Right renal pelvis (tissue), 4 donors: ENCODE measurements at regions not wholly inside any gene's neighbourhood (a gene's known extent, or its start where the extent isn't known, plus 50 kb on each side); places are given as distances from the start of the nearest gene placed in this dataset.
A peak's percentile ranks its signal among the peaks of the same experiment; 100 is the strongest.

Experiments used
- DNase-seq, 4 donors: peaks; one replicate each; pipeline ENCODE4 v3.0.0-alpha.2; 2013; ENCODE audit warnings: low read depth in 4 of 4, low spot score in 3 of 4, missing footprints in 1 of 4

DNA sequence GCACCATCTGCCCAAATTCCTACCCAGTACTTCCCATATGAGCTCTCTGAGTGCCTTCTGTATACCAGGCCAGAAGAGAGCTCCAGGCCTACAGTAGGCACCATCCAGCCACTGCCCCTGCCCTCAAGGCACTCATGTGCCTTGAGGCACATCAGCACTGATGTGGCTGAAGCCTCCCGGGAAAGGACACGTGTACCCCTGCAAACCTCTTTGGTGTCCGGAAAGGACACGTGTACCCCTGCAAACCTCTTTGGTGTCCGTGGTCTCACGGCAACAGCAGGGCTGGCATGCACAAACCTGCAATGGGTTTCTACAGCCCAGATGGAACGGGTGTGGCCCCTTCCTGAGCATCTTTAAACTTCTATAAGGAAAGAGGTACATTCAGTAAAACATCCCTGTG, 209.4 kb upstream of the IGF1R start:
- DNase-seq, result no peak

DNA sequence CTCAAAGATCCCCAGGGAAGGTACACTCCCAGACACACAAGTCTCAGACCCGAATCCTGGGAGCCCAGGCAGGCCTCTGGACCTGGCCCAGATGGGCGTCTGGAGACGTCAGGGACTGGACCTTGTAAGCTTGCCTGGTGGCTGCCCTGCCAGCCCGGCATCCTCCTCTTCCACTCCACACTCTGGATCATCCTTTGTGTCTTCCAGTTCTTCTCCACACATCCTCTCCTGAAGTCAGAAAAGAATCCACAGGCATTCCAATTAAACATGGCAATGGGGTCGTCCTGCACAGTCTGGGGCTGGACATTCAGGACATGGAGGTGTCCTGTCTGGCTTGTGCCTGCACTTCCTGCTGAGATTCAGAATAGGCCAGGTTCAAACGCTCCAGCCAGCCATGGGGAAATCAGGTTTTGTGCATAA, 208.8 kb upstream of the IGF1R start:
- DNase-seq, result no peak

DNA sequence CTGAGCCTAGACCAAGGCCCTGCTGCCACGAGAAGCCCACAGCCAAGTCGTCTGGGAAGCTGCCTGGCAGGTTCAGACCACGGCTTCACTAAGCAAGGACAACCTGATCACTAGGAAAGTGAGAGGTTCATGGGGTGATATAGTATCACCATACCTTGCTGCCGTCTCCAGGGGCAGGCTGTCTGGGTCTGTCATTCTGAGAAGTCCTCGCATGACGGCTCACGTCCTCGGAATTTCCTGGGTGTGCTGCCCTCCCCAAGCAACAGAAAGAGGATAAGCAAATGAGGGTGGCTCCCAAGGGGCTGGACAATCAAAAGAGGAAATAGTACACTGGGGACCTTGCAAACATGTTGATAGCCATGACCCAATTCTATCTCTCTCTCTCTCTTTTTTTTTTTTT, 207.4 kb upstream of the IGF1R start:
- DNase-seq, result no peak

DNA sequence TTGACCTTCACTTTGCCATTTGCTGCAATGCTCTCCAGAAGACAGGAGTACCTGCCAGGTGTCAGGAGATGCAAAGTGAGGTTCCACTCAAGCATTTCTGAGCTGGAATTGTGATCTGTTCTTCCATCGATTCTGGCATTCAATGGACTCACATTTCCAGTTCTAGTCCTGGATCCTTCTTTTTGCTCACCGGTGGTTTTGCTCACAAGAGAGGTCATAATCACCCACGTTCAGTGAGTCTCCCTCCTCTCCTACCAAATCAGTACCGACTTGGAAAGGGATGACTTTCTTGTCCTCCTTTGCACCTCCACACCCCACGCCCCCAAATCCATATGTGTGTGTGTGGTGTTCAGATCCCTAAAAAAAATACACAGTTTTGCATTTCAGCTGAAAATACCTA, 206.7 kb upstream of the IGF1R start:
- no peak for DNase-seq

DNA sequence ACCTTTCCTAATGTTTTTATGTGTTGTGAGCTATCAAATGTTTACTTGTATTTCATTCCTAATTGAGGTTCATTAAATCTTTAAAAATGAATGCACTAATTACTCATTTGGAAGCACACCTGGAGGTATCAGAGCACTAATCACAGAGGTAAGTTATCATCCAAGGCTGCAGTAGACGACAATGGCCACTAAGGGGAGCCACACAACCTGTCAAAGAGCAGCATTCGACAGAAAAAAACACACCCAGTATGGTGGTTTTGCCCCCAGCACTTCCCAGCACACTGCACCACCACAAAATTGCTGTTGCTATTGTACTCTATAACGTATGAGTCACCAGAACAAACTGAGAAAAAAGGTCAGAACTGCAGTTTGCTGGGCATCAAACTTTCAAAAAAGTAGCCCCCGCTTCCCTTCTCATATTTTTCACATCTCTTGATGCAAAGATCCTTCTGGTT, 205.9 kb upstream of the IGF1R start:
- DNase-seq, result peak in 2 of 4 donors; percentile 39 to 46

DNA sequence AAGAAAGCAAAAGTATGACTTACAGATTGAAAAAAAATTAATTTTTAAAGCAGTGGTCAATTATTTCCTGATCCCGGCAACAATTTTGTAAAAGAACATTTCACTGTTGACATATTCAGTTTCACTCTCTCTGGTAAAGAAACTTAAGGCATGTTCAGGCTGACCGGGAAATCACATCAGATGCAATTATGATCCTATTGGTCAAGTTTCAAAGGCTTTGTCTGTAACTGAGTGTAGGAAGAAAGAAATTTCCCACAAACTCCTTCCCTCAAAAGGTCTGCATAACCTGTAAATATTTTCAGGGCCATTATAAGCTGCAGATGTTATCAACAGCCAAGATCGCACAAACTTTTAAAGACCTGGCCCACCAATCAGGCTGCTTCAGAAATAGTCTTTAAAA, 205.4 kb upstream of the IGF1R start:
- DNase-seq, result no peak

DNA sequence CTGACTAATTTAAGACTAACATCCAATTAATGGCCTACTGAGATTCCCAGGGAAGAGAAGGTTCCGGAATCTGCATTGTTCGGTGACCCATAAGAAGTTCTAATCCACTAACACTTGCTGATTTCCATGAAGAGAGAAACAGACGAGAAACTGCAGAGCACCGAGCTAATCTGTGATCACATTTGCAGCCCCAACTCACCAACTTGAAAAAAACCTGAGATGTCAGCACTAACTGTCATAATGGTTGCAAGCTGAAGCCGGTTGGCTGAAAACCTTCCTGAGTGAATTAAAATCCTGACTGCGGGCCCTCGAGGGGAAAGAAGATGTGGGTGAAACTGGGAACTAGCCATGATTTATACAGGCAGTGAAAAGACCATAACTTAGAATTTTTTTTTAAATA, 204.8 kb upstream of the IGF1R start:
- no peak for DNase-seq

DNA sequence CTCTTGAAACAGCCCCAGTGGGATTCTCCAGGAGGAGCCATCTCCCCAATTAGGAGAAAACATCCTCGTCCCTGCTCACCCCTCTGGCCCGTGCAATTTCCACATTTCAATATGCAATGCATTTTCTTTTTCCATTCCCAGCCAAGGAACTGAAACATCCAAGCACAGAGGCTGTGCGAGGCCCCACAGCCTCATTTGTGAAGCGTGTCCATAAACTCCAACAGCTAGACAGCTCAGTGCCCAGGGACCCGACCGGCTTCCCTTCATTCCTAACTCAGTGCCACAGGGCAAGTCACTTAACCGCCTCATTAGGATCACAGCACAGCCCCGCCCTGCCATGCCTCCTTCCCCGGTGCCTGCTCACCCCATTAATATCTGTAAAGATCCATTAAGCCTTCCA, 204.2 kb upstream of the IGF1R start:
- no peak for DNase-seq

DNA sequence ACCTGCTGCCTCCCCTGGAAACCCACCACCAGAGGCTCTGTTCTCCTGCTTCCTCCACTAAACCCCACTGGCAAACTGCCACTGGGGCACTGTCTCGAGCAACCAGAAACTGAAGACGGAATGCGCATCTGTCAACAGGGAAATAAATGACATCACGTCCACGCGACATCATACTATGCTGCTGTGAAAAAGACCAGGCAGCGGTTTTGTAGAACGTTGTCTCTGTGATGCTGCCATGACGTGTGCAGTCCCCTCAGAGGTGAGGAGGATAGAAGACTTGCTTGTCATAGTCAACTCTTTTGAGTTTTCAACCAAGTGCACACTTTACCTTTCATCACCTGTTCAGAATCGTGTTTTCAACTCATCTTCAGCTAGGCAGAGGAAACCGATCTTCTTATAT, 203.0 kb upstream of the IGF1R start:
- no peak for DNase-seq

DNA sequence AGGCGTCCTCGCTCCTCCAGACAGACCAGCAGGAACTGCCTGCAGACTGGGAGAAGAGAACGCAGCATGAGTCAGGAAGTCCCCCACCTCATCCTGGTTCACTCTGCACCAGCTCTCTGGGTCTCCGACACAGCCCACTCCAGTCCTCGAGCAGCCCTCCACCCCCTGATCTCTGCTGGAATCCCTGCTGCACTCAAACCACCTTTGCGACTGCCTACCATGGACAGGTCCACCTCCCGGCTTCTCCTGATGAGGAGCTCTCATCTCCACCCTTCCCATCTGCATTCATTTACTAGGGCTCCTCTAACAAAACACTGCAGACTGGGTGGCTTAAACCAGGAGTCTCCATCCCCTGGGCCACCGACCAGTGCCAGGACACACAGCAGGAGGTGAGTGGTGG, 202.3 kb upstream of the IGF1R start:
- no peak for DNase-seq

DNA sequence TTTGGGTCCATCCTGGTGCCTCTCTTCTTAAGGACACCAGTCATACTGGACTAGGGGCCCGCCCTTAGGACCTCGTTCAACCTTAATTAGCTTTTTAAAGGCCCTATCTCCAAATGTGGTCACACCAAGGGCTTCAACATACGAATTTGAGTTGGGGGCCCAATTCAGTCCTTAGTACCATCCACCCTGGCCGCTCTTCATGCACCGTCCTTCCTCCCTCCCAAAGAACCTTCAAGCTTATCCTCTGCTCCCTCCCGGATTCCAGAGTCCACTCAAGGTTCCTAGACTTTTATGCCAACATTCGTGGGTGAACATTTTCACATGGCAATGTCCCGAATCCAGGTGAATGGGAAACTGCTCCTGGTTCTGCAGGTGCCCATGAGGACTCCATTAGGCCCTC, 201.3 kb upstream of the IGF1R start:
- DNase-seq, result no peak

DNA sequence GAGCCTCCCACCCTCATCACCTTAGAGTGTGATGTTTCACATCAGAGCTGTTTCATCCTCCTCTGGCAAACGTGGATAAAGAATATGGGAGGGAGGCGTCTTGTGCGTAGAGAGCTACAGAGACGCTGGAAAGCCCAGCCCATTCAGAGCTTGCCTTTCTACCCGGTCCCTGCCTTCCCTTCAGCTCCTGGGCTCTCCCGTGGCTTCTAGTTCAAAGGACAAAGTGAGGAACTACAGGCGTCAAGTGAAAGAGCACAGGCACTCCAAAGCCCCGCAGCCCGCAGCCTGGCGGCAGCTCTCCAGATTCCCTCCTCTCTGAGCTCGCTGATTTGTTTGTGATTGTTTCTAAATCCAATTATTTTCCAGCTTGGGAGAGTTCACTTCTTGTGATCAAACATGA, 197.1 kb upstream of the IGF1R start:
- no peak for DNase-seq

DNA sequence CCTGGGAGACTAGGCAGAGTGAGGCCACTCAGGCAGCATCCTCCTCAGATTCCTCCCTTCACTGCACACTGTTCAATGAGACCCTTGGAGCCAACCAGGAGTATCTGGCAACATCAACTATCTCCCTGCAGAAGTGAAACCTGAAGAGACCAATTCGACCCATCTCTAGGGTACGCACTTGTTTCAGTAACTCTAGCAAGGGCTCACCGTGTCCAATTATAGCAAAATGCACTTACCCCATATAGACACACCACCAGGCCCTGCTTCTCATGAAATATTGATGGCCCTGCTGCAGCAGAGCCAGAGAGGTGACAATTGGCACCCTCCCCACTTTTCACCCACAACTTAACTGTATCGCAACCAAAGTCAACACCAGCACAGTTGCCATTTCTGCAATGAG, 196.1 kb upstream of the IGF1R start:
- DNase-seq, result no peak

DNA sequence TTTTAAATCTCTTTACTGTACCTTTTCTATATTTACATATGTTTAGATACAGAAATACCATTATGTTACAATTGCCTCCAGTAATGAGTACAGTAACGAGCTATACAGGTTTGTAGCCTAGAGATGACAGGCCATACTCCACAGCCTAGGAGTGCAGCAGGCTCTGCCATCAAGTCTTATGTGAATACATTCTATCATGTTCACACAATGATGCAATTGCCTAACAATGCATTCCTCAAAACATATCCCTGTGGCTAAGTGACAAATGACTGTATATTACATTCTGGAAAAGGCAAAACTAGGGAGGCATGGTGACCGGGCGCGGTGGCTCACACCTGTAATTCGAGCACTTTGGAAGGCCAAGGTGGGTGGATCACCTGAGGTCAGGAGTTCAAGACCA, 192.4 kb upstream of the IGF1R start:
- no peak for DNase-seq

DNA sequence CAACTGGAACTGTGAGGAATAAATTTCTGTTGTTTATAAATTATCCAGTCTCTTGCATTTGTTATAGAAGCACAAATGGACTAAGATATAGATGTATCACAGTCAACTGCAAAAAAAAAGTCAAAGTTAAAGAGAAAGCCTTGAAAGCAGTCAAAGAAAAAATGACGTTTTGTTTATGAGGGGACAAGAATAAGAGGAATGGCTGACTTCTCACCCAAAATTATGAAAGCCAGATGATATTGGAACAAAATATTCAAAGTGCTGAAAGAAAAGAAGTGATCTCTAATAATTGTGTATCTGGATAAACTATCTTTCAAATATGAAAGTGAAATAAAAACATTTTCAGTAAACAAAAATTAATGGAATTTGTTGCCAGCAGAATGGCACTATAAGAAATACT, 171.8 kb upstream of the IGF1R start:
- no peak for DNase-seq

DNA sequence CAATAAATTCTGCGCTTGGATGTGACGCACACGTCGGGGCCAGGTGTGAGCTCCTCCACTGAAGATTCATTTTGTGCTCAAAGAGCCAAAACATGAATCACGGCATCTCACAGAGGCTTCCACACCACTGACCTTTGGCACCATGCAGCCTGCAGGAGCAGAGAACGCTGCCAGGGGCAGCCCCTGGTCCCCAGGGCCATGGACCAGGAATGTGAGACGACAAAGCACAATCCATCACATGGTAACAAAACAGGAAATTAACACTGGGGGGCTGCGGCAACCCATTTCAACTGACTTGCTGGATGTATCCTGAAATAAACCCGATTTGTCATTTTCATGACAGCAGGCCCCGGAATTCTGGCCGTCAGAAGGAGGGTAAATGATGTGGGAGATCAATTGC, 167.5 kb upstream of the IGF1R start:
- DNase-seq, result no peak

DNA sequence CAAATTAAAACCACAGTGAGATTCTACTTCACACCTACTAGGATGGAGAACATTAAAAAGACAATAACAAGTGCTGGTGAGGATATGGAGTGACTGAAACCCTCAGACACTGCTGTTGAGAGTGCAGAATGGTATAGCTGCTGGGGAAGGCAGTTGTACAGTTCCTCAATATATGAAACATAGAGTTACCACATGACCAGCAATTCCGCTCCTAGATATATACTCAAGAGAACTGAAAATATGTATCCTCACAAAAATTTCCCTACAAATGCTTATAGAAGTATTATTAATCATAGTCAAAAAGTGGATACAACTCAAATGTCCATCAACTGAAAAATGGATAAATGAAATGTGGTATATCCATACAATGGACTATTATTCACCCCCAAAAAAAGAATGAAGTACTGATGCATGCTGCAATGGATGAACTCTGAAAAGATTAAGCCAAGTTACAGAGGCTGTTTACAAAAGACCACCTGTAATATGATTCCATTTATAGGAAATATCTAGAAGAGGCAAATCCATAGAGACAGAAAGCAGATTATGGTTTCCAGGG, 164.7 kb upstream of the IGF1R start:
- no peak for DNase-seq

DNA sequence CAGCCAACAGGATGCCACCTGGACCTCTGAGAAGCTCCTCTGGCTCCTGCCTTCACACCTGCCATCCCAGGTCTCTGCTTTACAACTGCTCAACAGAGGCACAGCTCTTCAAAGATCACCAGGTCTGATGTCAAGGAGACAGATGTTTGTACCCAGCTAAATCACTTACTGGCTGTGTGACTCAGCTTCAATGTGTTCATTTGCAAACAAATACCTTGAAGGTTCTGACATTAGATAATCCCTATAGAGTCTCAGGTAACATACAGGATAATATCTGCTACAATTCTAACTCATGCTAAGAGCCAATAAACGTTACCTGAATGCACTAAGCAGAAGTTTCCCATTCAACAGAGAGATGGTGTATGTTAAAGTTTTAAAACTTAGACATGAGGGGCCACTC, 163.4 kb upstream of the IGF1R start:
- no peak for DNase-seq

DNA sequence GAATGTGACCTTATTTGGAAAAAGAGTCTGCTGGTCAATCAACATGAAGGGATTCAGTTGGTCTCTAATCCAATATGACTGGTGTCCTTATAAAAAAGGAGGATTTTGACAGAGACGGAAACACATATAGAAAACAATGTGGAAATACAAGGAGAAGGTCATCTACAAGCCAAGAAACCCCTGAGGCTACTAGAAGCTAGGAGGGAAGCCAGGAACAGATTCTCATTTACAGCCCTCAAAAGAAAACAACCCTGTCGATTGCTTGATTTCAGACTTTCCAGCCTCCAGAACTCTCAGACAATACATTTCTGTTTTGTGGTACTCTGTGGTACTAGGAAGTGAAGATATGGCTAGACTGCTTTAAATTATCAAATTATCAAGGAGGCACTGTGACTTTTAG, 162.9 kb upstream of the IGF1R start:
- no peak for DNase-seq

DNA sequence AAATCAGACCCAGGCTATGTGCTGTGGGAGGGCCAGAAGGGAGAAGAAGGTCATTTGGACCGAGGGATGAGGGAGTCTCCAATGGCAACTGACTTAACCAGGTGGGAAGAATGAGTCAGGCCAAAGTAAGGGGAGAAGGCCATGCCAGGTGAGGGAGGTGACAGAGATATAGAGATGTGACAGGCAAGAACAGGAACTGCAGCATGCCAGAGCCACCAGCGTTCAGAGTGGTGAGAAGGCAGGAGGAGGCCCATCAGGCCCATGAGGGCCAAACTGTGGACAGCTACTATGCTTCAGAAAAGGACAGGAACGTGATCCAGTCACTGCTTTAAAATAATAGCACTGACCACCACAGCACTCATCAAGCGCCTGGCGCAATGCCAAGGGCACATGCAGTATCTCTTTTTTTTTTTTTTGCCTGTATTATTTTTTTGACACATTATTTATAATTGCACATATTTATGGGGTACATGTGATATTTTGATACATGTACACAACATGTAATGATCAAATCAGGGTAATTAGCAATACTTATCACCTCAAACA, 154.3 kb upstream of the IGF1R start:
- DNase-seq, result no peak

DNA sequence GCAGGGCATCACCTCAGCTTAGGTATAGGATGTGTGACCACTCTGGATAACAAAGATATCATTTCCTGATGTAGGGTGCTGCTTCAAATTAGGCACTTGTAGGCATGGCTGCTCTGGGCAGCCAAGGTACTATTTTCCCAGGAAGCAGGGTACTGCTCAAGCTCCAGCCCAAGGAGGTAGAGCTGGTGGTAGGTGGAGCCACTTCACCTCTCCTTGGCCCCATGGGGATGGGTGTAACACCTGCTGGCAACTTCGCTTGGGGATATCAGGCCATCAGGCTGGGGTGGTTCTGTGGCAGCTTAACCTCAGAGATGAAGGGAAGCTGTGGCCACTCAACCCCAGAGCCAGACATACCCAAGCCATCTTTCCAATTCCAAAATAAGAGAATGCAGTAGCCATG, 147.1 kb upstream of the IGF1R start:
- DNase-seq, result no peak

DNA sequence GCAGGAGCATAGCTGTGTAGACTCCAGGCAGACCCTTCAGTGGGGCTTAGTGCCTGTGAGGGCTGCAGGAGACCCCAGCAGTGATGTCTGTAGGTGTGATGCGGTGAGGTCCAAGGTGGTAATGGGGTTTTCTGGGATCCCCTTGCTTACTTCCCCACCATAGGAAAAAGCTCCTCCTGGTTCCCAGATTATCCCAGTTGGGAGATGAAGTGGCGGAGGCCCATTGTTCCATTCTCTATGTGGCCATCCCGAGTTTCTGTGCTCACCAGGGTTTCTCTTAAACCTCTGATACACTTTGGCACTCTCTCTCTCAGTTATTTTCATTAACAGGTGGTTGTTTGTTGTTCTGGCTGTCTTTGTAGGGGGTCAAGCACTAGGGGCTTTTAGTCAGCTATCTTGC, 146.7 kb upstream of the IGF1R start:
- DNase-seq, result no peak

DNA sequence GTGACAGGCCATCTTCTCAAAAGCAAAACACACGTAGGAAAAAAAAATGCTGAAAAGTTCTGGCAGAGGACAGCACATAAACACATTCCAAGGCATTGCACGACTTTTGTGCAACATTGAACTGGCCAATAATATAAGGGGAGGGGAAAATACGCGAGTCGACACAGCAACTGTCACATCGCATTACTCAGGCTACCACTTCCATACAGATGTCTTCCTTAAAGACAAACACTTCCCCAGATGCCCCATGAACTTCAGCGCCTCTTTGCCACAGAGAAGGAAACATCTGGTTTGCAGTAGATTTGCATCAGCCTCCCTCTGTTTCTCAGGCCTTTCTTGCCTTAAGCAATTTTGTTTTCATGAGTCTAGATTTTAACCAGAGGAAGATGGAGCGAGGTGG, 144.4 kb upstream of the IGF1R start:
- no peak for DNase-seq
